ENCODE measurements at regions not wholly inside any gene's neighbourhood (a gene's known extent, or its start where the extent isn't known, plus 50 kb on each side); places are given as distances from the start of the nearest gene placed in this dataset.

- no peak for DNase-seq
Measured at GRCh38 chr4:135316266-135316779, 1114.7 kb upstream of the PABPC4L start.

GRCh38 chr4:135290136-135290535, 1088.5 kb upstream of the PABPC4L start:
- DNase-seq = no peak

- DNase-seq = no peak
Measured at GRCh38 chr4:135283934-135284333, 1082.3 kb upstream of the PABPC4L start.

- no peak for DNase-seq
Measured at GRCh38 chr4:135282676-135283075, 1081.1 kb upstream of the PABPC4L start.

- DNase-seq = no peak
Measured at GRCh38 chr4:135281230-135281629, 1079.6 kb upstream of the PABPC4L start.

GRCh38 chr4:135277980-135278315, 1076.4 kb upstream of the PABPC4L start:
- DNase-seq = no peak

GRCh38 chr4:135277068-135277979, 1075.7 kb upstream of the PABPC4L start:
- DNase-seq = no peak

GRCh38 chr4:135274416-135274815, 1072.8 kb upstream of the PABPC4L start:
- no peak for DNase-seq

GRCh38 chr4:135269125-135269890, 1067.7 kb upstream of the PABPC4L start:
- no peak for DNase-seq

GRCh38 chr4:135268369-135268768, 1066.8 kb upstream of the PABPC4L start:
- DNase-seq = no peak

- no peak for DNase-seq
Measured at GRCh38 chr4:135267148-135267865, 1065.7 kb upstream of the PABPC4L start.

- no peak for DNase-seq
Measured at GRCh38 chr4:135256111-135256510, 1054.5 kb upstream of the PABPC4L start.

GRCh38 chr4:135250040-135250439, 1048.5 kb upstream of the PABPC4L start:
- no peak for DNase-seq

- DNase-seq = no peak
Measured at GRCh38 chr4:135249024-135249423, 1047.4 kb upstream of the PABPC4L start.

- DNase-seq = no peak
Measured at GRCh38 chr4:135244696-135245095, 1043.1 kb upstream of the PABPC4L start.

GRCh38 chr4:135244056-135244455, 1042.5 kb upstream of the PABPC4L start:
- DNase-seq = no peak

GRCh38 chr4:135240796-135241195, 1039.2 kb upstream of the PABPC4L start:
- DNase-seq = no peak

- no peak for DNase-seq
Measured at GRCh38 chr4:135239964-135240363, 1038.4 kb upstream of the PABPC4L start.

GRCh38 chr4:135238940-135239339, 1037.4 kb upstream of the PABPC4L start:
- DNase-seq = no peak

GRCh38 chr4:135236048-135236447, 1034.5 kb upstream of the PABPC4L start:
- no peak for DNase-seq

- no peak for DNase-seq
Measured at GRCh38 chr4:135227842-135228241, 1026.3 kb upstream of the PABPC4L start.

GRCh38 chr4:135225551-135225950, 1024.0 kb upstream of the PABPC4L start:
- no peak for DNase-seq

- DNase-seq = no peak
Measured at GRCh38 chr4:135210341-135210740, 1008.8 kb upstream of the PABPC4L start.

Measured in suppressor macrophage treated with lipopolysaccharide for 1 hour (primary cell).